ENCODE measurements at regions not wholly inside any gene's neighbourhood (a gene's known extent, or its start where the extent isn't known, plus 50 kb on each side); places are given as distances from the start of the nearest gene placed in this dataset.

DNA sequence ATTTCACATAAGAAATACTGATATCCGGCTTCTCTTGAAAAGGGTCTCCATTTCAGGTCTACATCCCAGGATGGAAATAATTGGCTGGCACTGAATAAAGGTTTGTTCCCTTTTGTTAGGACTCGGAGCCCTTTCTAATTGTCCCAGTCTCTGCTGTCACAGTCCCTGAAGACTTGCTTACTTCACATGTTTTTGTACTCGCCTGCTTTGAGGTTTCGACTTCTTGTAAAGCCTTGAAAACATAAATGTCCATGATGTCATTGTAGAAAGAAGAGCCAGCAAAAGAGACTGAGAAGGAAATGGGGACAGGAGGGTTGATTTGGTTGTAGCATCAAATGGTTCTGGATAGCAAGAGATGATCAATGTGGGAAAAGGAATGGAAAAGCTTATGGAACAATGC, 963.4 kb upstream of the SEMA6D start:
- no peak for DNase-seq

GRCh38 chr15:46763091-46763490, 954.2 kb upstream of the SEMA6D start:
- no peak for DNase-seq

DNA sequence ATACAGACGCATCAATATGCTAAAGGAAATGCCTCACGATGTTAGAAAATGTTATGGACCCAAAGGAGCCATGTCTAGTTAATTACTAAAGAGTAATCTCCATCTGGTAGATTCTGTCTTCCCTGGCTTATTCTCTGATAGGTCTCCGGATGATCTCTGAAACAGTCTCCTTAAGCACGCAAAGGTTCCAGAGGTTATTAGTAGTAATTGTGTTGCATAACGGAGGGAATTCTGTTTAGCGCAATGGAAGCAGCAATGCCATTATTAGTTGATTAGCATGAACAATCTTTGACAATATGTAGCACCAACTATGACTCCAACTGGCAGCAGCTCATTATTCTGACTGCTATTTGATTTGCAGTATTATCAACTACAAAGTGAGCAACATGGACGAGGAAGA, 952.5 kb upstream of the SEMA6D start:
- no peak for DNase-seq

DNA sequence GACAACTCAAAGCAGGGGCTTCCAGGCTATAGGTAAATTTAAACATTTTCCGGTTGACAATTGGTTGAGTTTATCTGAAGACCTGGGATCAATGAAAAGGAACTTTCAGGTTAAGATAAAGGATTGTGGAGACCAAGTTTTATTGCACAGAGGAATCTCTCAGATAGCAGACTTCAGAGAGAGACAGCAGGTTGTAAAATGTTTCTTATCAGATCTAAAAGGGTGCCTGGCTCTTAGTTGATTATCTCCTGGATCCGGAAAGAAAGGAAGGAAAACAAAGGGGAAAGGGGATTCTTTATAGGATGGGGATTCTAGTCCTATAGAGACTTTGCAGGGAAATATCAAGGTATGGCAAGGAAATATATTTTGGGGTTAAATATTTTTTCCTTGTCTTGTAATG, 951.3 kb upstream of the SEMA6D start:
- no peak for DNase-seq

- no peak for DNase-seq
Observed at GRCh38 chr15:46768287-46768686, 949.0 kb upstream of the SEMA6D start.

- no peak for DNase-seq
Observed at GRCh38 chr15:46773016-46773415, 944.3 kb upstream of the SEMA6D start.

GRCh38 chr15:46778876-46779275, 938.4 kb upstream of the SEMA6D start:
- no peak for DNase-seq

GRCh38 chr15:46786590-46787285, 930.6 kb upstream of the SEMA6D start:
- no peak for DNase-seq

- no peak for DNase-seq
Observed at GRCh38 chr15:46795685-46796084, 921.6 kb upstream of the SEMA6D start.

GRCh38 chr15:46808834-46809233, 908.5 kb upstream of the SEMA6D start:
- DNase-seq: no peak

GRCh38 chr15:46815240-46815639, 902.1 kb upstream of the SEMA6D start:
- no peak for DNase-seq

DNA sequence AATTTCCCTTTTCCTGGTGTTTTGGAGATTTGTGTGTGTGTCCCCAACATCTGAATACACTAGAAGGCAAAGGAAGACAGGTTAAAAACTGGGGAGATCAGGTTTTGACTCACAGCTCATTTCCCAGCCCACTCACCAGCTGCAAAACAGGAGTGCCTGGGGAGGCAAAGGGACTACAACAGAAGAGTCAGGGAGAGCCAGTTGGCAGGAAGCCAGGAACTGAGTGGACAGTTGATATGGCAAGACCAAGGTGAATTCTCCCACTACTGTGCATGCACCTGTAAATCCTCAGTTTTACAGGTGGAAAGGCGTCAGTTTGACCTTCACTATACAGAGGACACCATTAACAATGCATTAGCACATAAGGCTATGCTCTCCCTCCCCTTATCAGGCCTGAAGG, 901.5 kb upstream of the SEMA6D start:
- DNase-seq: no peak

DNA sequence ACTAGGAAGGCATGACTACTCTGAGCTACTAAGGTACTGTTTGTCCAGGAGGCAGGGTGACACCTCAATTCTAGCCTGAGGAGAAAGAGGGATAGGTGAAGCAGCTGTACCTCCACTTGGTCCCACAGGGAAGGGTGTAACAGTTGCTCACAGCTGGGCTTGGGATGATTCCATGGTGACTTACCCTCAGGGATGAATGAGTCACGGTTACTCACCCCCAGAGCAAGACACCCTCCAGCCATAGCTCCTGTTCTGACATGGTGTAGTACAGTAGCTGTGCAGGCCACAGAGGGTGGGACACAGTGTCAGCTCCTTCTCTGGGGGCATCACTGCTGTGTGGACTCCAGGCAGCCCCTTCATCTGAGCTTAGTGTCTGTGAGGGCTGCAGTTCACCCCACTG, 868.6 kb upstream of the SEMA6D start:
- DNase-seq: no peak

DNA sequence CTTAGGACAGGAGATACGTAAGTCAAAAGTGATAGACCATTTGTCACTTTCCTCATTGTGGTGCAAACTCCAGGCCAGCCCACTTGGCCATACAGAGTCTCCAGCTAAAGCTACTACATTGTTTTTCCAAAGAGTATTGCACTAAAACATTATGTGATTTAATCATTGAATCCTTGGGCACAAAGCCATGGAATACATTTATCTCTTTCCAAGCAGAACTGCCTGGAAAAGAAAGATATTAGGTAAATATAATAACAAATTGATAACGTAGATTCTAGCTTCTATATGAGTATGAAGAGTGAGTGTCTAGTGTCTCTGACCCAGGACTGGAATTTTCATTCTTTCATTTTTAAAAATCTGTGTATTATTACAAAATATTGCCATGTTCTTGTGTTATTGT, 863.7 kb upstream of the SEMA6D start:
- no peak for DNase-seq

- no peak for DNase-seq
Observed at GRCh38 chr15:46854564-46854963, 862.7 kb upstream of the SEMA6D start.

DNA sequence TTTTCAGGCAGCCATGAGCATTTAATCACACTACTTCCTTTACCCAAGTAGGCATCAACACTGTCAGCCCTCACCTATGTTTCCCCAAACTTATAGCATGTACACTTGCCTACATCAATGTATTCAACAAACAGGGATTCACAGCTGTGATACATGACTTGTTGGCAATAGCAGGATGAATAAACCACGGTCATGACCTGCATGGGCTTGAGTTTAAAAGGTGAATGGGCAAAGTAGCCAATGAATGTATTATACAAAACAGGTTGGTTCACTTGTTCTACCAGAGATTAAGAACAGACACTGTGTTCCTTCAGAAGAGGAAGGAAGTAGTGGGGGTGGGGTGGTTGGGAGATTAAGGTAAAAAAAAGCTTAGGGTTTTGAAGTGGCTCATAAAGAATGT, 861.9 kb upstream of the SEMA6D start:
- no peak for DNase-seq

- no peak for DNase-seq
Observed at GRCh38 chr15:46856839-46857502, 860.3 kb upstream of the SEMA6D start.

DNA sequence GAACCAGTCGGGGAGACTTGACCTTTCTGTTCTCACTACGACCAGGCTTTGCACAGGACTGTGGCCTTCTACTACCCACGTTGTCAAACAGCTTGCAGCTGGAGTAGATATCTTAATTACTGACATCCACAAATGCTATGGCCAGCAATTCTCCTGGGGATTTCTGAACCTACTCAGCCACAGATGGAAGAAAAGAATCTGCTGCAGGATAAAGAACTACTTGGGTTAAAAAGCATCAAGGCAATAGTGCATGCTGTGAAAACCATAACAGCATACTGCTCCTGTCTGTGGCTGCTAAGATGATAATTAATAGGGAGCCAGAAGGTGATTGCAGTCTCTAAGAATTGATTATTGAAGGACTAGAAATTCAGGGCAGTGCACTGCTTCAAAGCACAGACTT, 859.2 kb upstream of the SEMA6D start:
- no peak for DNase-seq

GRCh38 chr15:46861796-46862195, 855.5 kb upstream of the SEMA6D start:
- no peak for DNase-seq

- DNase-seq: no peak
Observed at GRCh38 chr15:46865155-46865554, 852.1 kb upstream of the SEMA6D start.

GRCh38 chr15:46872286-46872980, 844.9 kb upstream of the SEMA6D start:
- no peak for DNase-seq

- no peak for DNase-seq
Observed at GRCh38 chr15:46872981-46873330, 844.3 kb upstream of the SEMA6D start.

- DNase-seq: no peak
Observed at GRCh38 chr15:46879032-46879770, 838.1 kb upstream of the SEMA6D start.

GRCh38 chr15:46880791-46881190, 836.5 kb upstream of the SEMA6D start:
- DNase-seq: no peak
